Astrocyte of the cerebellum (primary cell): ENCODE measurements at regions not wholly inside any gene's neighbourhood (a gene's known extent, or its start where the extent isn't known, plus 50 kb on each side); places are given as distances from the start of the nearest gene placed in this dataset.

Source experiments
- DNase-seq: peaks from one replicate; pipeline ENCODE4 v3.0.0-alpha.2; 2011; ENCODE audit warnings: low read depth
- H3K4me3 ChIP-seq: 2 replicates; pipeline ENCODE4 v1.5.1; 2011; ENCODE audit warnings: mild to moderate bottlenecking, low read depth, low read length, moderate library complexity
- CTCF ChIP-seq: IDR thresholded peaks from 2 replicates; pipeline ENCODE4 v1.5.1; 2012; ENCODE audit warnings: low read length, low read depth, moderate library complexity, mild to moderate bottlenecking; ENCODE audit errors: missing control alignments
- in situ Hi-C: cut with HindIII; loops from 2 replicates; pipeline ENCODE4 v1.10.0; 2017; ENCODE audit warnings: low sequenced_read_pairs

GRCh38 chr9:135419106-135419505 lies 60.5 kb upstream of the PPP1R26 start:
- H3K4me3 ChIP-seq = no peak overlapping the region
- in situ Hi-C loops = no loop called here
- no peak for DNase-seq
- no peak for TF ChIP-seq CTCF

GRCh38 chr9:135422341-135422944 lies 57.1 kb upstream of the PPP1R26 start:
- no peak overlapping the region for H3K4me3 ChIP-seq
- no peak for DNase-seq
- TF ChIP-seq CTCF = no peak
- in situ Hi-C loops = no loop called here

- TF ChIP-seq CTCF = no peak
Observed at GRCh38 chr9:135423725-135424124, 55.9 kb upstream of the PPP1R26 start.

More at GRCh38 chr9:135423725-135424124, 55.9 kb upstream of the PPP1R26 start:
- H3K4me3 ChIP-seq = no peak overlapping the region
- no peak for DNase-seq
- in situ Hi-C loops = no loop called here
